NCI-H226 (cell line): ENCODE measurements at regions not wholly inside any gene's neighbourhood (a gene's known extent, or its start where the extent isn't known, plus 50 kb on each side); places are given as distances from the start of the nearest gene placed in this dataset.
"Not testable (repeated sequence)": the region's sequence is repeated elsewhere in the genome, so short reads cannot be mapped to it uniquely, and the experiment has no call there.

Source experiments
- DNase-seq: peaks from one replicate; pipeline ENCODE4 v3.0.0-alpha.2; 2015

GRCh38 chr13:47685156-47685555 lies 315.9 kb downstream of the SUCLA2 start:
- DNase-seq: not testable (repeated sequence)

- DNase-seq: peak; percentile 32
These were observed 320.3 kb downstream of the SUCLA2 start for GRCh38 chr13:47680748-47681147.

GRCh38 chr13:47679401-47679800 lies 321.7 kb downstream of the SUCLA2 start:
- DNase-seq: peak; percentile 60

- peak; percentile 51 for DNase-seq
These were observed 322.7 kb downstream of the SUCLA2 start for GRCh38 chr13:47678201-47678968.

GRCh38 chr13:47675871-47676270 lies 325.2 kb downstream of the SUCLA2 start:
- DNase-seq: no peak

- DNase-seq: peak; percentile 87
These were observed 327.8 kb downstream of the SUCLA2 start for GRCh38 chr13:47673009-47673850.

DNA sequence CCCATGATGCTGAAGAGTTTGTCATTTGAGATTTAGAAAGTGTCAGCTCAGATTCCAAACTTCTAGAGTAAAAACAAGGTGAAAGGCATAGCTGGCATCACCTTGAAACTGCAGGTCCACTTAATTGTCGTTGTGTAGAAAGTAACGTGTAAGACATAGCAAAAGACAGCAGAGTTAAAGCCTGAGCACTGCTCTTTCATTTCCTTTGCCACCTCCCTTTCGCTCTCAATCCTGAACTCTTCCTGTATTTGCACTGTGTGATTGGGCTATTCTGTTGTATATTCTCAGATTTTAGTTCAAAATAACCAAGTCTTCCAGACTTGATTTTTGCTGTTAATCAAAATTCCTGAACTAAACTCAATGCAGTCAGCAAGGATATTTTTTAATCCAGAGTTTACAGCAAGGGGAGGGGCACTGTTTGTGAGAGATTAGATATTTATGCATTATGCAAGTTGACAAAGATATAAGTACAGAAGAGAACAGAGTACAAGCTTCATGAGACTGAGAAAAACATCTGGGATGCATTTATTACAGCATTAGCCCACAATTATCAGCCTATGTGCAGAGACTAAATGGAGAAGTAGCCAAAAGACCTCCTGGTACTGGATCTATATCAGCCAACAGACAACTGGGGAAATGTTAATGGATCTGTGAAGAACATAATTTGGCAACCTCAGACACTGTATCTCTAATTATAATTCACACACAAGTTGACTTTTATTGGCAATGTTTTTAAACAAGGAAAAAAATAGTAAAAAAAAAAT lies 328.6 kb downstream of the SUCLA2 start:
- no peak for DNase-seq

- DNase-seq: no peak
These were observed 329.3 kb downstream of the SUCLA2 start for GRCh38 chr13:47671776-47672175.

DNA sequence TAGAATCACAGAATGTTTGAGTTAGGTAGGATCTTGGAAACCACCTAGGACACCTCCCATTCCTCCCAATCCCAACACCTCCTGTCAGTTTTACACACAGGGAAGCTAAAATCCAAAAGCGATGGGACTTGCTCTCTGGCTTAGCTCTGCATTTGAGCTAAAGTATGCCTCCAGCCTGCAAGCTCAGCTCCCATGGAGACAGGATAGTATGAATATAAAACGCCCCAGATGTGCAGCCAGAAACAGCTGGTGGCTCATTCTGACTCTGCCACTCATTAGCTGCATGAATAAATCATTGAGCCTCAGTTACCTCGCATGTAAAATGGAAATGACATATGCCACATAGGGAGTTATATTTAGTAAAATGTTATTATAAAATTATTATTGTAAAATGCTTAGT lies 336.0 kb downstream of the SUCLA2 start:
- no peak for DNase-seq

DNA sequence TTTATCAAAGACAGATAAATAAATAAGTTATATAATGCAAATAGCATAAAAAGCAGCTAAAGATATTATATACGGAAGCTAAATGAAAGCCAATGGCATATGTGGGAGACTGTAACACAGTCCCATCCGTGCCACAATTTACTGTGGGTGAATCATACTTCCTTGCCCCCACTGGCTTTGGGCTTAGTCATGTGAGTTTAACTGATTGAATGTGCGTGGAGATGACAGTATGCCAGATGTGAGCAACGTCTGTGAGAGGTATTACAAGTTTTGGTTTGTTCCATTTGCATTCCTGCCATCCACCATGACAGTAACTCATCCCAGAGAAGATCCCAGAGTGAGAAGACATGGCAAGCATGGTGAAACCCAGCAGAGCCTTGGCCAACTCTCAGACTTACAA lies 340.0 kb downstream of the SUCLA2 start:
- peak; percentile 47 for DNase-seq

- DNase-seq: no peak
These were observed 344.4 kb downstream of the SUCLA2 start for GRCh38 chr13:47656651-47657050.

DNA sequence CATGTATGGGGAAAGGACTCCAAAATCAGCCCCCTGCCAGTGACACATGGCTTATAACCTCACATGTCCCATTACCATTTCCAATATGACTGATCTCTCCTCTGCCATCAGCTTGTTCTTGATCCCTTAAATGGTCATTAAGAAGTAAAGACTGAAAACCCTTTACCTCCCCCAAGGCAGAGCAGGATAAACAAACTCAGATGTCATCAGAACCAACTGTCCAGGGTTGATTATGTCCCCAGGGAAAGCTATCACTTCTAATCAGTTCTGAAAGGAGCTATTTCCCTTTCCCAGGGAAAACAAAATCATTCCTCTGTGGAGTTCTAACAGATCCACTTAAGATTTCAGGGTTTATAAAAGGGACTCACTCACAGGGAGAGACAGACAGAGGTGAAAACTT lies 350.9 kb downstream of the SUCLA2 start:
- no peak for DNase-seq

DNA sequence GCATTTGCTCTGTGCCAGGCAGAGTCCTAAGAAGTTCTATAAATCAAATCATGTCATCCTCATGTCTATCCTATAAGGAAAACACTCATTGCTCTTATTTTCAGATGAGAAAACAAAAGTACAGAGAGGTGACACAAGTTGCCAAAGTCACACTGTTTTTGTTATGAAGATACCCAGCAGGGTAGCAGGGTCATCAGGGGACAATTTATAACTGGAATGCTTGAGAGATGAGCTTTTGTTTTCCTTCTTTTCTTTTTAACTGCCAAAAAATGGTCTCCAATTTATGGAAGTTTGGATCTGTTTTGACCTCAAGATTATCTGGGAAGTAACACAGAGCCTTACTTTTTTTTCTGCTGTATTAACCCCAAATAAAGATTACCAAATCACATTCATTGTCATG lies 354.1 kb downstream of the SUCLA2 start:
- DNase-seq: no peak

DNA sequence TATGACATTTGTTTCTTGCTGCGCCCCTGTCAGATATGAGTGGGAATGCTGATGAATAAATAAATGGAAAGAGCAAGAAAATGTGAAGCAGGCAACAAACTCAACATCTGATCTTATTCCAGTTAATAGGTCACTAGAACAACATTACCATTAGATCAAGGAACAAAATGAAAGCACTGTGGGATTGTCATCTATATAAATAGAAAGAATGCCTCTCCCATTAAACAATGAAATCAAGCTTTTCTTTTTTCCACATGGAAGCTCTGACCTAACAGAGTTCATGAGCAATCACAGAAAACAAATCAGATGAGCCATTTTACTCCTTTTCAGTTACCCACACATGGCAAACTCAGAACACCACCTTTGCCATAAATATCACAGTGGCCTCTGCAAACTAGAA lies 354.8 kb downstream of the SUCLA2 start:
- no peak for DNase-seq

GRCh38 chr13:47639738-47640447 lies 361.2 kb downstream of the SUCLA2 start:
- no peak for DNase-seq

DNA sequence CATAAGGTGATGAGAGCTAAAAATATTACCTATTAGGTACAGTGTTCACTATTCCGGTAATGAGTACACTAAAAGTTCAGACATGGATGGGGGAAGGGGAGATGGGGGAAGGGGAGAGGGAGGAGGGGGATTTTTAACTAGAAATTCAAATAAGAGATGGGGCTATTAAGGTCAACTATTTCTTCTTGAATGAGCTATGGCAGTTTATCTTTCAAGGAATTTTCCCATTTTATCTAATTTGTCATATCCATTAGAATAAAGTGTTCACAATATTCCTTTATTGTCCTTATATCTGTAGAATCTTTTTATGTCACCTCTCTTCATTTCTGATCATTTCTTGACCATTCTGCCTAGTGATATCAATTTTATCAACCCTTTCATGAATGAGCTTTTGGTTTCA lies 362.4 kb downstream of the SUCLA2 start:
- no peak for DNase-seq

DNA sequence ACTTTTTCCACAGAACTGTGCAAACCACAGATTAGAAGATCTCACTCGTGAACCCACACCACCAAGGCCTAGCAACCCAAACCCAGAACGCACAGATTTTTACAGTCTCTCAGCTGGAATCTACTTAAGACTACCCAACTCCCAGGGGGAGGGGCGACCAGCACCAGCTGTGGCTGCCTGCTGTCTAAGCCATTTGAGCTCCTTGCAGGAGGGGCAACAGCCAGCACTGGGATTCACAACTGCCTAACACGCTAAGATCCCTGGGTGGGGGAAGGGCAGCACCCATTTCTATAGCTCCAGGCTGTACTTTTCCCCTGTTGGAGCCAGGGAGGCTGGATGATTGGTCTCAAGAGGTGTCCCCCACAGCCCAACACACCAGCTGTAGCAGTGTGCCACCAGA lies 368.8 kb downstream of the SUCLA2 start:
- no peak for DNase-seq

- DNase-seq: peak; percentile 3
These were observed 372.4 kb downstream of the SUCLA2 start for GRCh38 chr13:47628666-47629065.

- DNase-seq: no peak
These were observed 377.2 kb downstream of the SUCLA2 start for GRCh38 chr13:47623862-47624261.

GRCh38 chr13:47621931-47622330 lies 379.1 kb downstream of the SUCLA2 start:
- no peak for DNase-seq

DNA sequence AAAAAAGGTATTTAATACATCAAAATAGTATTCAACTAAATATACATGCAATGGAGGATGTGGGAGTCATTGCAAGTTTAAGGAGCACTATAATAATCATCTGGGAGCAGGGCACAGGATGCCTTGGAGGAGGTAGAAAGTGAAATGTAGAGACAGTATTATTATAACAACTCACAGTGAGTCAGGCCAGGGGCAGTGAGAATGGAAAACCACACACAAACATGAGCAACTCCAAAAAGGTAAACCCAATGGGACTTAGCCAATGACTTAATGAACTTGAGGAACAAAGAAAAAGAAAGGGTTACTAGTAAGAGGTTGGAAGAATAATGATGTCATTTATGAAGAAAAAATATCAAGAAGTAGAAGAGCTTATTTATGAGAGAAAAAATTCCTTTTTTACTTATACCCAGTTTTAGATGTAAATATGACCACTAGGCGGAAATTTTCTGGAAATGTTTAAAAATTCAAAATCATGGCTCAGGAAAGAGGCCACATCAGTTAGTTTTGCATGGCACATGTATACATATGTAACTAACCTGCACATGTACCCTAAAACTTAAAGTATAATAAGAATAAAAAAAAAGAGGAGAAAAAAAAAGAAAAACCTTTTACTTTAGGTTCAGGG lies 389.3 kb downstream of the SUCLA2 start:
- peak; percentile 40 for DNase-seq

DNA sequence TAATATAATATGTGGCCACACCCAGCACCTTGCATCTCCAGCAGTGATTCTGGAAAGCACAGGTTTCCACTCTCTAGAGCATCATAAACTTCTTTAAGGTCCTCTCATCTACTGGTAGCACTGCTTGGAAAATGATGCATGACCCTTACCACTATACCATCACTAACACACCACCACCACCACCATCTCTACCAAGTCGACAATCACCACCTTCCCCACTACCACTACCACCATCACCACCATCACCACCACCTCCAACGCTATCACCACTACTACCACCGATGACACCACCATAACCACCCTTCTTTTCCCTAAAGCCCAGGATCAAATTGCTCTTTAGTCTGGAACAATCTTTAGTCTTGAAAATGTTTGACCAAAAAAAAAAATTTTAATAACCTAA lies 390.4 kb downstream of the SUCLA2 start:
- DNase-seq: no peak
